Breast epithelium (tissue), 3 donors: ENCODE measurements at regions not wholly inside any gene's neighbourhood (a gene's known extent, or its start where the extent isn't known, plus 50 kb on each side); places are given as distances from the start of the nearest gene placed in this dataset.

Source experiments
- CTCF ChIP-seq, 3 donors: fragments of 450-650 bp; IDR thresholded peaks; one replicate each; pipeline ENCODE4 v1.5.1; 2016 to 2017; ENCODE audit warnings: antibody characterized with exemption in 3 of 3, mild to moderate bottlenecking in 3 of 3, moderate library complexity in 3 of 3
- POLR2A ChIP-seq: fragments of 450-650 bp; IDR thresholded peaks from one replicate; pipeline ENCODE4 v1.6.1; 2016; ENCODE audit warnings: antibody characterized with exemption, mild to moderate bottlenecking, moderate library complexity
- POLR2AphosphoS5 ChIP-seq, 3 donors: sonication (generic); formaldehyde crosslinking; IDR thresholded peaks; one replicate each; pipeline ENCODE4 v1.6.1; 2017; ENCODE audit warnings: antibody characterized with exemption in 3 of 3

- TF ChIP-seq POLR2A = no peak
- no peak for TF ChIP-seq CTCF (IDR thresholded peaks at IDR 0.05)
- TF ChIP-seq POLR2AphosphoS5 (IDR thresholded peaks at IDR 0.05) = no peak
Observed at GRCh38 chr6:115310156-115310555, 750.5 kb downstream of the FRK start.
